Sigmoid colon (tissue), 6 donors: ENCODE measurements at regions not wholly inside any gene's neighbourhood (a gene's known extent, or its start where the extent isn't known, plus 50 kb on each side); places are given as distances from the start of the nearest gene placed in this dataset.

Experiments
- DNase-seq: peaks from one replicate; pipeline ENCODE4 v3.0.0-alpha.2; 2019
- H3K27ac ChIP-seq, 4 donors: fragments of 200-600 bp; sonication (generic); one replicate each; pipeline ENCODE4 v1.5.1; 2016 to 2019; ENCODE audit warnings: mild to moderate bottlenecking in 1 of 4
- H3K27me3 ChIP-seq, 3 donors: fragments of 200-600 bp; sonication (generic); one replicate each; pipeline ENCODE4 v1.5.1; 2019; ENCODE audit warnings: mild to moderate bottlenecking in 1 of 3
- H3K36me3 ChIP-seq, 4 donors: fragments of 200-600 bp; sonication (generic); one replicate each; pipeline ENCODE4 v1.5.1; 2016 to 2019
- H3K4me1 ChIP-seq, 4 donors: fragments of 200-600 bp; sonication (generic); one replicate each; pipeline ENCODE4 v1.5.1; 2017 to 2019
- H3K4me3 ChIP-seq, 4 donors: fragments of 200-600 bp; sonication (generic); one replicate each; pipeline ENCODE4 v1.5.1; 2017 to 2019; ENCODE audit warnings: mild to moderate bottlenecking in 2 of 4, moderate library complexity in 1 of 4
- H3K9me3 ChIP-seq, 4 donors: fragments of 200-600 bp in 3 of 4; sonication (generic) in 3 of 4; one replicate each; pipeline versions ENCODE4 v1.5.1 to v1.6.1; 2013 to 2019
- CTCF ChIP-seq, 4 experiments: fragments of 450-650 bp in 3 of 4; fragments of 200-600 bp in 1 of 4; IDR thresholded peaks; one replicate each; pipeline ENCODE4 v1.5.1; 2016 to 2019; ENCODE audit warnings: antibody characterized with exemption in 4 of 4, mild to moderate bottlenecking in 3 of 4, moderate library complexity in 2 of 4
- EP300 ChIP-seq, 4 donors: sonication (generic); formaldehyde crosslinking; IDR thresholded peaks; one replicate each; pipeline ENCODE4 v1.6.1; 2017; ENCODE audit warnings: antibody characterized with exemption in 4 of 4
- POLR2A ChIP-seq, 2 donors: fragments of 450-650 bp; IDR thresholded peaks; one replicate each; pipeline ENCODE4 v1.6.1; 2016; ENCODE audit warnings: antibody characterized with exemption in 2 of 2, mild to moderate bottlenecking in 2 of 2, moderate library complexity in 2 of 2
- POLR2AphosphoS5 ChIP-seq, 4 donors: sonication (generic); formaldehyde crosslinking; IDR thresholded peaks; one replicate each; pipeline ENCODE4 v1.6.1; 2017; ENCODE audit warnings: antibody characterized with exemption in 4 of 4
- WGBS, 2 donors: extraction: QIAGEN DNeasy Blood & Tissue Kit; methylation state at CpG; one replicate each; pipeline ENCODE4 v1.1.7; 2013; 5-methylcytosine and 5-hydroxymethylcytosine counted together
- intact Hi-C: fragments of 100-400 bp; cut with DNase I; formaldehyde crosslinking; loops from one replicate; pipeline ENCODE4 v1.15.1; 2023
- donor health status: healthy with polysubstance abuse.
- donor health status: healthy.

GRCh38 chr13:73579574-73580274 lies 520.9 kb downstream of the KLF5 start:
- intact Hi-C loops: no loop called here
- Histone ChIP-seq H3K4me3 (no peak overlapping the region), H3K4me1 (no peaks in the 10 kb centered on the region), H3K36me3 (no peaks in the 10 kb centered on the region), H3K27me3 (no peaks in the 10 kb centered on the region), H3K9me3 (no peaks in the 10 kb centered on the region), H3K27ac (no peak overlapping the region)
- TF ChIP-seq POLR2A (IDR thresholded peaks at IDR 0.05): no peak
- no peak for TF ChIP-seq CTCF (IDR thresholded peaks at IDR 0.05)
- TF ChIP-seq POLR2AphosphoS5 (IDR thresholded peaks at IDR 0.05): no peak
- 91 to 95% methylated on average over 2 of the region's 2 CpGs for WGBS, 2 donors
- no peak for DNase-seq

- intact Hi-C loops: no loop called here
These were observed 519.6 kb downstream of the KLF5 start for GRCh38 chr13:73578251-73578875.

GRCh38 chr13:73576291-73576690 lies 517.5 kb downstream of the KLF5 start:
- H3K36me3 ChIP-seq: no peaks in the 10 kb centered on the region
- no peaks in the 10 kb centered on the region for H3K27me3 ChIP-seq
- no peak for TF ChIP-seq CTCF (IDR thresholded peaks at IDR 0.05)
- TF ChIP-seq POLR2AphosphoS5 (IDR thresholded peaks at IDR 0.05): no peak
- TF ChIP-seq POLR2A (IDR thresholded peaks at IDR 0.05): no peak
- no peak for TF ChIP-seq EP300 (IDR thresholded peaks at IDR 0.05)
- H3K4me1 ChIP-seq: no peaks in the 10 kb centered on the region
- no peak overlapping the region for H3K4me3 ChIP-seq
- DNase-seq: no peak
- H3K27ac ChIP-seq: no peak overlapping the region
- intact Hi-C loops: no loop called here
- WGBS, 2 donors: 97 to 98% methylated on average over 4 of the region's 4 CpGs
- no peaks in the 10 kb centered on the region for H3K9me3 ChIP-seq

More at GRCh38 chr13:73578251-73578875, 519.6 kb downstream of the KLF5 start:
- TF ChIP-seq POLR2AphosphoS5 (IDR thresholded peaks at IDR 0.05): no peak
- TF ChIP-seq POLR2A (IDR thresholded peaks at IDR 0.05): no peak
- TF ChIP-seq EP300 (IDR thresholded peaks at IDR 0.05): no peak
- TF ChIP-seq CTCF (IDR thresholded peaks at IDR 0.05): no peak
- no peak overlapping the region for H3K4me3 ChIP-seq
- no peaks in the 10 kb centered on the region for H3K27me3 ChIP-seq
- H3K4me1 ChIP-seq: no peaks in the 10 kb centered on the region
- H3K27ac ChIP-seq: no peak overlapping the region
- no peaks in the 10 kb centered on the region for H3K36me3 ChIP-seq
- WGBS, 2 donors: 86 to 90% methylated on average over 6 of the region's 6 CpGs
- no peak for DNase-seq
- no peaks in the 10 kb centered on the region for H3K9me3 ChIP-seq

GRCh38 chr13:73572824-73573223 lies 514.0 kb downstream of the KLF5 start:
- TF ChIP-seq POLR2A (IDR thresholded peaks at IDR 0.05): no peak
- no peak for TF ChIP-seq EP300 (IDR thresholded peaks at IDR 0.05)
- TF ChIP-seq POLR2AphosphoS5 (IDR thresholded peaks at IDR 0.05): no peak
- no peak for TF ChIP-seq CTCF (IDR thresholded peaks at IDR 0.05)
- 60 to 65% methylated on average over 3 of the region's 3 CpGs for WGBS, 2 donors

More at GRCh38 chr13:73572824-73573223, 514.0 kb downstream of the KLF5 start:
- H3K4me1 ChIP-seq: no peaks in the 10 kb centered on the region
- H3K27me3 ChIP-seq: no peaks in the 10 kb centered on the region
- H3K4me3 ChIP-seq: no peak overlapping the region
- H3K36me3 ChIP-seq: no peaks in the 10 kb centered on the region
- no peak for DNase-seq
- H3K27ac ChIP-seq: no peak overlapping the region
- H3K9me3 ChIP-seq: no peaks in the 10 kb centered on the region
- intact Hi-C loops: no loop called here
